ENCODE measurements at regions not wholly inside any gene's neighbourhood (a gene's known extent, or its start where the extent isn't known, plus 50 kb on each side); places are given as distances from the start of the nearest gene placed in this dataset.

DNA sequence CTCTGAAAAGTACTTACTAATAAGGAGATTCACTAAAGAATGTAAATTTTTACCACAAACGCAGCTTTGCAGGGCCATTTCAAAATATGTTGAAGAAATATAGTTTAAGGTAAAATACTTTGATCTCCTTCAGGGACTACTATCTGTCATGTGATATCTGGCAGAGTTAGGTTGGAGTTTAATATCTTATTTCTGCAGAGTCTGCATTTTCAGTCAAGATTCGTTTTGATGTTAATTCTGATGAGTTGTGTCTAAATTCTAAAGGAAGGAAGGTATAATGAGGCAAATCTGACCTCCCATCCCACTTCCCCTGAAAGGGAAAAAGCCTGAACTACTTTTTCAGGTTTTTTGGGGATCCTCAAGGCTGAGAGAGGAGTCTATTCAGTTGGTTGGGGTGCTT lies 123.9 kb upstream of the TECRL start:
- Histone ChIP-seq H2AFZ (ENCODE audit: low read length) (no peak overlapping the region), H3K4me1 (ENCODE audit: insufficient read depth, low read length, poor library complexity, severe bottlenecking) (no peaks in the 10 kb centered on the region), H3K4me3 (ENCODE audit: low read depth, low read length, poor library complexity, severe bottlenecking) (no peak overlapping the region), H4K20me1 (ENCODE audit: insufficient read depth, low read length) (no peaks in the 10 kb centered on the region), H3K36me3 (ENCODE audit: insufficient read depth, low read length) (no peaks in the 10 kb centered on the region), H3K27ac (ENCODE audit: low read depth, low read length, poor library complexity, severe bottlenecking) (no peak overlapping the region), H3K9me2 (ENCODE audit: insufficient read depth, low read length) (no peaks in the 10 kb centered on the region), H3K9me3 (ENCODE audit: low read length) (no peaks in the 10 kb centered on the region), H3K4me2 (ENCODE audit: low read length) (no peak overlapping the region), H3K79me2 (ENCODE audit: insufficient read depth, low read depth, low read length) (no peaks in the 10 kb centered on the region)
- BruUV-seq (replicated peaks): no TSS peak
- no peak for DNase-seq (ENCODE audit: low spot score)
- CTCF ChIA-PET (ENCODE audit: unreplicated experiment): no interaction called here
- POLR2A ChIA-PET: no interaction called here
- intact Hi-C loops (cut with micrococcal nuclease; ENCODE audit: unreplicated experiment): no loop called here
- TF ChIP-seq EZH2phosphoT487 (IDR thresholded peaks at IDR 0.05; ENCODE audit: borderline replicate concordance, low read depth, low read length): no peak
- TF ChIP-seq, protein P1, sequence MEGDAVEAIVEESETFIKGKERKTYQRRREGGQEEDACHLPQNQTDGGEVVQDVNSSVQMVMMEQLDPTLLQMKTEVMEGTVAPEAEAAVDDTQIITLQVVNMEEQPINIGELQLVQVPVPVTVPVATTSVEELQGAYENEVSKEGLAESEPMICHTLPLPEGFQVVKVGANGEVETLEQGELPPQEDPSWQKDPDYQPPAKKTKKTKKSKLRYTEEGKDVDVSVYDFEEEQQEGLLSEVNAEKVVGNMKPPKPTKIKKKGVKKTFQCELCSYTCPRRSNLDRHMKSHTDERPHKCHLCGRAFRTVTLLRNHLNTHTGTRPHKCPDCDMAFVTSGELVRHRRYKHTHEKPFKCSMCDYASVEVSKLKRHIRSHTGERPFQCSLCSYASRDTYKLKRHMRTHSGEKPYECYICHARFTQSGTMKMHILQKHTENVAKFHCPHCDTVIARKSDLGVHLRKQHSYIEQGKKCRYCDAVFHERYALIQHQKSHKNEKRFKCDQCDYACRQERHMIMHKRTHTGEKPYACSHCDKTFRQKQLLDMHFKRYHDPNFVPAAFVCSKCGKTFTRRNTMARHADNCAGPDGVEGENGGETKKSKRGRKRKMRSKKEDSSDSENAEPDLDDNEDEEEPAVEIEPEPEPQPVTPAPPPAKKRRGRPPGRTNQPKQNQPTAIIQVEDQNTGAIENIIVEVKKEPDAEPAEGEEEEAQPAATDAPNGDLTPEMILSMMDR (conservative IDR thresholded peaks at IDR 0.05; ENCODE audit: low read length): no peak

- ChIA-PET CTCF (ENCODE audit: unreplicated experiment) (interaction anchor here (0.9 kb wide), 1 partner anchor 18 kb away, joined by 3 read pairs; no protein-coding TSS in a partner anchor), POLR2A (no interaction called here)
- Histone ChIP-seq H3K36me3 (ENCODE audit: insufficient read depth, low read length) (no peaks in the 10 kb centered on the region), H3K4me3 (ENCODE audit: low read depth, low read length, poor library complexity, severe bottlenecking) (no peak overlapping the region), H3K4me1 (ENCODE audit: insufficient read depth, low read length, poor library complexity, severe bottlenecking) (no peaks in the 10 kb centered on the region), H3K9me2 (ENCODE audit: insufficient read depth, low read length) (no peaks in the 10 kb centered on the region), H4K20me1 (ENCODE audit: insufficient read depth, low read length) (no peaks in the 10 kb centered on the region), H2AFZ (ENCODE audit: low read length) (no peak overlapping the region), H3K27ac (ENCODE audit: low read depth, low read length, poor library complexity, severe bottlenecking) (no peak overlapping the region), H3K9me3 (ENCODE audit: low read length) (no peaks in the 10 kb centered on the region), H3K79me2 (ENCODE audit: insufficient read depth, low read depth, low read length) (no peaks in the 10 kb centered on the region), H3K4me2 (ENCODE audit: low read length) (no peak overlapping the region)
- intact Hi-C loops (cut with micrococcal nuclease; ENCODE audit: unreplicated experiment): no loop called here
- no TSS peak for BruUV-seq (replicated peaks)
- no peak for DNase-seq (ENCODE audit: low spot score)
- TF ChIP-seq, protein P1 (conservative IDR thresholded peaks at IDR 0.05; ENCODE audit: low read length): no peak
- no peak for TF ChIP-seq EZH2phosphoT487 (IDR thresholded peaks at IDR 0.05; ENCODE audit: borderline replicate concordance, low read depth, low read length)
Observed at GRCh38 chr4:64520421-64520820, 111.2 kb upstream of the TECRL start.

DNA sequence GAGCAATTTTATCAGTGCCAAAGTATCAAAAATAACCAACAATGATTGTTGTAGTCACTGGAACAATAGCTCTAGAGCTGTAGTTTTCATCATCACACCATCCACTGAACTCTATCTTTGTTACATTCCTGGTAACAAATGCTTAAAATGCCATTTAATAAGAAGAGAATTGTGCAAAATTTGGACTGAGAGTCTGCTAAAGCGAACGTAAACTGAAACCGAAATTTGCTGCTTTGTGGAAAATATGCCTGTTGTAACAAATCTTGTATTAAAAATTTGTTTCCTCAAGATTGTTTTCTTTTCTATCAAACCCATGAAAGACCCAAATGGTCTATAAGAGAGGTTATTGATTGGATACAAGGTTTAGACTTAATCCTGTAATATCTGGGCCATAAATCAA lies 109.3 kb upstream of the TECRL start:
- ChIA-PET CTCF (ENCODE audit: unreplicated experiment) (no interaction called here), POLR2A (no interaction called here)
- H3K27ac ChIP-seq (ENCODE audit: low read depth, low read length, poor library complexity, severe bottlenecking): no peak overlapping the region
- intact Hi-C loops (cut with micrococcal nuclease; ENCODE audit: unreplicated experiment): no loop called here
- no peaks in the 10 kb centered on the region for H3K4me1 ChIP-seq (ENCODE audit: insufficient read depth, low read length, poor library complexity, severe bottlenecking)
- H4K20me1 ChIP-seq (ENCODE audit: insufficient read depth, low read length): no peaks in the 10 kb centered on the region
- no peaks in the 10 kb centered on the region for H3K9me2 ChIP-seq (ENCODE audit: insufficient read depth, low read length)
- TF ChIP-seq, protein P1 (conservative IDR thresholded peaks at IDR 0.05; ENCODE audit: low read length): no peak
- TF ChIP-seq EZH2phosphoT487 (IDR thresholded peaks at IDR 0.05; ENCODE audit: borderline replicate concordance, low read depth, low read length): no peak
- no peaks in the 10 kb centered on the region for H3K36me3 ChIP-seq (ENCODE audit: insufficient read depth, low read length)
- no peak overlapping the region for H3K4me3 ChIP-seq (ENCODE audit: low read depth, low read length, poor library complexity, severe bottlenecking)
- no peaks in the 10 kb centered on the region for H3K9me3 ChIP-seq (ENCODE audit: low read length)
- H2AFZ ChIP-seq (ENCODE audit: low read length): no peak overlapping the region
- BruUV-seq (replicated peaks): no TSS peak
- no peaks in the 10 kb centered on the region for H3K79me2 ChIP-seq (ENCODE audit: insufficient read depth, low read depth, low read length)
- no peak for DNase-seq (ENCODE audit: low spot score)
- H3K4me2 ChIP-seq (ENCODE audit: low read length): no peak overlapping the region

Data from OCI-LY7 (cell line).